AG20443 (cell line): ENCODE measurements at regions not wholly inside any gene's neighbourhood (a gene's known extent, or its start where the extent isn't known, plus 50 kb on each side); places are given as distances from the start of the nearest gene placed in this dataset.
"Not testable (repeated sequence)": the region's sequence is repeated elsewhere in the genome, so short reads cannot be mapped to it uniquely, and the experiment has no call there.

Source experiments
- DNase-seq: peaks from one replicate; pipeline ENCODE4 v3.0.0; 2012; ENCODE audit warnings: low spot score, mixed read lengths

DNA sequence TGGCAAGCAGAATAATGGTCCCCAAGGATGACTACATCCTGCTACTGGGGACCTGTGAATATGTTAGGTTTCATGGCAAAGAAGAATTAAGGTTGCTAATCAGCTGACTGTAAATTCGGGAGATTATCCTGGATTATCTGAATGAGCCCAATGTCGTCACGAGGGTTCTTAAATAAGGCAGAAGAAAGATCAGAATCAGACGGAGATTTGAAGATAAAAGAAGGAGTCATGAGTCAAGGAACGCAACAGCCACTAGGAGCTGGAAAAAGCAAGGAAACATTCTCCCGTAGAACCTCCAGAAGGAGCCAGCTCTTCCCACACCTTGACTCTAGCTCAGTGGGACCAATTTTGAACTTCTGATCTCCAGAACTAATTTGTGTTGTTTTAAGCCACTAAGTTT is 82.9 kb upstream of the APBB1IP start:
- no peak for DNase-seq

DNA sequence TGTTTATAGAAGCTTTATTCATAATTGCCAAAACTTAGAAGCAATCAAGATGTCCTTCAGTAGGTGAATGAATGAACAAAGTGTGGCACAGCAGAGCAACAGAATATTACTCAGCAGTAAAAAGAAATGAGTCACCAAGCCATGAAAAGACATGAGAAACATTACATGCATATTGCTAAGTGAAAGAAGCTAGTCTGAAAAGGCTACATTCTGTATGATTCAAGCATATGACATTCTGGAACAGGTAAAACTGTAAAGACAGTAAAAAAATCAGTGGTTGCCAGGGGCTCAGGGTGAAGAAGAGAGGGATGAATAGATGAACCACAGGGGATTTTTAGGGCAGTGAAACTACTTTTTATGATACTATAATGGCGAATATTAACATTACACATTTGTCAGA is 80.9 kb upstream of the APBB1IP start:
- no peak for DNase-seq

DNA sequence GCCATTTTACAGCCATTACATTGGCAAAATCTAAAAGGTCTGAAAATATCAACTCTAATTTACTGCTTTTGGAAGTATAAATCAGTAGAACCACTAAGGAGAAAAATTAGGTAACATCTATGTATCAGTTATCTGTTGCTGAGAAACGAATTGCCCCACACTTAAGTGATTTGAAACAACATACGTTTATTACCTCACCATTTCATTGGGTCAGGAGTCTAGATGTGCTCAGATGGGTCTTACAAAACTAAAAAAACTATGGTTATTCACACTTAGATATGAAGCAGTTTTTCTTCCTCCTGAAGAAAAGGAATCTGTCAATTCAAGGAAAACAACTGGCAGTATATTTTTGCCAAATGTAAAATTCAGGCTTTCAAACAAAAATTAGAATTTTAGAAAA is 80.1 kb upstream of the APBB1IP start:
- DNase-seq, result no peak

DNA sequence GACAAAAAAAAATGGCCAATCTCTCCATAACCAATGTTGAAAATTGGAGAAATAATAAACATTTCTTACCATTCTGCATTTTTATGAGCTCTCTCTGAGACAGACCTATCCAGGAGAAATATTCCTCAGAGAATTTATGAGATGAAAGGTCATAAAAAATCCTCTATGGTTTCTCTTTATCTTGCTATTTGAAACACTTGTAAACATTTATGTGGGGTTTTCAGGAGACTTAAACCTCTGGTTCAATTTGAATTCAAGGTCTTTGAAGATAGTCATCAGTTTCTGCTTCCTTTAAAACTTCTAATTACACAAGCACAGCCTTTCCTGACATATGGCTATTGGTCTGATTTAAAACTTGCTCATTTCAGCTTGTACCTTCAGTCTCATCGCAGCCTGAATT is 78.5 kb upstream of the APBB1IP start:
- DNase-seq, result no peak

DNA sequence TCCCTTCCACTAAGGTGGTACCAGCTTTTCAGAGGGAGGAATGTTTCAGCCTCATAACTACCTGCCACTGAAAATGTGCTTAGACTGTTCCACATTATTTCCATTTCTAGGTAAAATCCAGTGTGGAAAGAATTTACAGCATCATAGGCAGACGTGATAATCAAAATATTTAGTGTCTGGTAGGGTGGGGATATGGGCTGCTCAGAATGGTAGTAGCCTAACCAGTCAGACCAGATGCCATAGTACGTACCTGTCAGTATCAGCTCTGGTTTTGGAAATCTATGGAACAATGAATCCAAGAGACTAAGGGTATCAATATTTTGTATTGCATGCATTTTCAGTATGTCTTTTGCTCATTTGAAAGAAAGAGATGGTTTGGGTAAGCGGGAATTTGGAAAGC is 76.8 kb upstream of the APBB1IP start:
- no peak for DNase-seq

DNA sequence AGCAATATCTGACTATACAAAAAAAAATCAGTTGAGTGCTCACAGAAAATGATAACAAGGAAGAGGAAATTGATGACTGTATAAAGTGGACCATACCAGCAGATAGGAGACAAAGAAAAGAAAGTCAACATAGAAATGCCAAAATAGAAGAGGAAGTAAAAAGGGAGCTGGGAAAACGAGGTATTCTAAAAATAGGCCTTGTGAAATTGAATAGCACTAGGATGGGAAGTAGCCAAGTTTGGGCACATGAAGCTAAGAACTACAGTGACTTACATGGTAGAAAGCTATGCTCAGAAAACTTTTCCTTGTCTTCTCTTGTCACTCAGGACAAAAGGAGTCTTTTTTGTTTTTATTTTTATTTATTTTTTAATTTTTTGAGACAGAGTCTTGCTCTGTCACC is 76.2 kb upstream of the APBB1IP start:
- DNase-seq, result no peak

DNA sequence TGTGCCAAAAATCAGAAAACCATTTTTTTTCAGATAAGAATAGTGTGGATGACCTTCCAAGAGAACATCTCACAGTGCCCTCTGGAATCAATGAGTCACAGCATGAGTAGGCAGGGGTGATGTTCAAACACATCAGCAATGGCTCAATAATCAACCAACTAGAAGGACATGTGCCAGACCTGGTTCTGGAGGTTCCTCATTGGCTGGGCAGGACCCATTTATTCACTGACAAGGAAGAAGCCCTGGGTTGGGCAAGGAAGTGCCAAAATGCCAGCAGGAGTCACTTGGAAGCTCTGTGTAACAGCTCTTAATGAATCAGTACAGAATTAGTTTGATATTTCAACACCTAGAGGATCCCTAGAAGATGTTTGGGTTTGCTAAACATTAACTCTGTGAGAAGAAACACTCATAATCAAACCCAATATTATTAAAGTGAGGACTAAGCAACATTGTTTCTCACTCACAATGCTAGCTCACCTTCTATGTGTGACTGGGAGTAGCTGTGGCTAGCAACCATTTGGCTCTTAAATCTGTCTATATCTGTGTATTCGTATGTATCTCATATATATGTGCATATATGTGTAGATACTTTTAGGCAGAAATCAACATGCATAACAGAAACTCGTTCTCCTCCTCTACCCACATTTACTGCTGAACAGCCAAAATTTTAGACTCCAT is 72.3 kb upstream of the APBB1IP start:
- DNase-seq, result no peak

DNA sequence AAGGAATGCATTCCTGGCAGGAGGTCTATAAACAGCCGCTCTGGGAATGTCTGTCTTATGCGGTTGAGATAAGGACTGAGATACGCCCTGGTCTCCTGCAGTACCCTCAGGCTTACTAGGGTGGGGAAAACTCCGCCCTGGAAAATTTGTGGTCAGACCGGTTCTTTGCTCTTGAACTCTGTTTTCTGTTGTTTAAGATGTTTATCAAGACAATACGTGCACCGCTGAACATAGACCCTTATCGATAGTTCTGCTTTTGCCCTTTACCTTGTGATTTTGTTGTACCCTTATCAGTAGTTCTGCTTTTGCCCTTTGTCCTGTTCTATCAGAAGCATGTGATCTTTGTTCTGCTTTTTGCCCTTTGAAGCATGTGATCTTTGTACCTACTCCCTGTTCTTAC is 71.1 kb upstream of the APBB1IP start:
- not testable (repeated sequence) for DNase-seq

DNA sequence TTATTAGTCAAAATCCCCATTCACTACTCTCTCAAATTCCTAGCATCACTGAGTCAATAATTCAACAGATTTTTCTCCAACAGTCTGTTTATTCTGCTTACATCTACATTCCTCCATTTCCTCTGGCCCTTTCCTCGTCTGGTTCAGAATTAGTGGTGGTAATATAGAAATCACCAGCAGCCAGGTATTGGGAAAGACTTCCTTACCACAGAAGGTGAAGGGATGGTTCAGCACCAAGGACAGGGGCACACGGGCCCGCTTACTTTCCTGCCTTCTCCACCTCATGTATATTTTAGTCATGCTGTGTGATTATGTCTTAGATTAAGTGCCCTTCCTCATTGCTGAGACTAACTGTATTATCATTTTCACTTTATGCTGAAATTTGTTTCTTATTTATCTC is 70.4 kb upstream of the APBB1IP start:
- peak; percentile 41 for DNase-seq

DNA sequence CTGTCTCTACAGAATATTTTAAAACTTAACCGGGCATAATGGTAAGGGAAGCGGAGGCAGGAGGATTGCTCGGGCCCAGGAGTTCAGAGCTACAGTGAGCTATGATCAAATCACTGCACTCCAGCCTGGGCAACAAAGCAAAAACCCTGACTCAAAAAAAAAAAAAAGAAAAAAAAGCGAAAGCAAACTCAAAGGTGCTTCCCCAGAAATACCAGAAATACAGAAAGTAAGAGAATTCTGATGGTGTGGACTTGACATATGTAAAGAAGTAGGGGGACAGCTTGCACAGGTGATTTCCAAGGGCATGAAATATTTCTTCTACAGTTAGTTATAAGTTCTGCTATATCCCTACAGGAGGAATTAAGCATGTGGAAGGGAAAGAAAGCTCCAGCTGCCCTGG is 69.7 kb upstream of the APBB1IP start:
- no peak for DNase-seq

DNA sequence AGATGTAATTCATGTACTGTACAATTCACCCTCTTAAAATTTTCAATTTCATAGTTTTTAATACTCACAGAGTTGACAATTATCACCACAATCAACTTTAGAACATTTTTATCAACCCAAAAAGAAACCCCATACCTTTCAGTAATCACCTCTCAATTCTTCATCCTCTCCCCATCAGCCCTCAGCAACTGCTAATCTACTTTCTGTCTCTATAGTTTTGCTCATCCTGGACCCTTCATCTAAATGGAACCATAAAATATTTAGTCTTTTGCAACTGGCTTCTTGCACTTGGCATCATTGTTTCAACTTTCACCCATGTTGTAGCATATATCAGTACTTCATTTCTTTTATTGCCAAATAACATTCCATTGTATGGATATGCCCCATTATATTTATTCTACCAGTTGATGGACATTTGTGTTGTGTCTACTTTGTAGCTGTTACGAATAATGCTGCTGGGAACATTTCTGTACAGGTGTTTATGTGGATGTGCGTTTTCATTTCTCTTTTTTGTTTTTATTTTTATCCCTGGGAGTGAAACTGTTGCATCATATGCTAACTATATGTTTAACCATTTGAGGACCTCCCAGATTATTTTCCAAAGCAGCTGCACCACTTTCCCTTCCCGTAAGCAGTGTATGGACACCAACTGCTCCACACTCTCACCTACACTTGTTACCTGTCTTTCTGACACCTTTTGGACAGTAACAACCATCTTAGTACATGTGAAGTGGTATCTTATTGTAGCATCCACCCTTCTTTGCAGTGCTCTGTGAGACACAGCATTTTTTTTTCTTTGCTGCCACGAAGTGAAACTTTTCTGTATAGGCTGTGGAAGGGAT is 65.4 kb upstream of the APBB1IP start:
- no peak for DNase-seq

DNA sequence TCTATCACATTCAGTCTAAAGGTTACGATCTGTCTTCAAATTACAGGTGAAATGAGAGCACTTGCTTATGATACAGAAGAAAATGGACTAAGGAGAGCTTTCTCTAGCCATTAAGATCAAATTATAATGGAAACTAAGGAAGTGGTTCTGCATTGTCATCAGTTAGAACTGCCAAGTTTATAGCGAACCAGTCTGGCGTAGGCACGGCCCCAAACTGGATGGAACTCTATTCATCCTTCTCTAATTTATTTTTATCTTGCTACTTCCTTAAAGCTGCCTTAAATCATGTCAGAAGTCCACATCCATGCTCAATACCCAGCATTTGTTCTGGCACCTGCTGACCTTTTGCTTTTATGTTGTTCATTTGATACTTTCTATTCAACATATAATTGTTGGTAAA is 63.7 kb upstream of the APBB1IP start:
- no peak for DNase-seq

DNA sequence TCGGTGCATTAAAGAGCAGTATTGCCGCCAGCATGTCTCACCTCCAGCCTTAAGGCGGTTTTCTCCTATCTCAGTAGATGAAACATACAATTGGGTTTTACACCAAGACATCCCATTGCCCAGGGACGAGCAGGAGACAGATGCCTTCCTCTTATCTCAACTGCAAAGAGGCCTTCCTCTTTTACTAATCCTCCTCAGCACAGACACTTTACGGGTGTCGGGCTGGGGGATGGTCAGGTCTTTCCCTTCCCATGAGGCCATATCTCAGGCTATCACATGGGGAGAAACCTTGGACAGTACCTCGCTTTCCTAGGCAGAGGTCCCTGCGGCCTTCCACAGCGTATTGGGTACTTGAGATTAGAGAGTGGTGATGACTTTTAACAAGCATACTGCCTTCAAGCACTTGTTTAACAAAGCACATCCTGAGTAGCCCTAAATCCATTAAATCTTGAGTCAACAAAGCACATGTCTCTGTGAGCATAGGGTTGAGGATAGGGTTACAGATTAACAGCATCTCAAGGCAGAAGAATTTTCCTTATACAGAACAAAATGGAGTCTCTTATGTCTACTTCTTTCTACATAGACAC is 60.8 kb upstream of the APBB1IP start:
- not testable (repeated sequence) for DNase-seq

DNA sequence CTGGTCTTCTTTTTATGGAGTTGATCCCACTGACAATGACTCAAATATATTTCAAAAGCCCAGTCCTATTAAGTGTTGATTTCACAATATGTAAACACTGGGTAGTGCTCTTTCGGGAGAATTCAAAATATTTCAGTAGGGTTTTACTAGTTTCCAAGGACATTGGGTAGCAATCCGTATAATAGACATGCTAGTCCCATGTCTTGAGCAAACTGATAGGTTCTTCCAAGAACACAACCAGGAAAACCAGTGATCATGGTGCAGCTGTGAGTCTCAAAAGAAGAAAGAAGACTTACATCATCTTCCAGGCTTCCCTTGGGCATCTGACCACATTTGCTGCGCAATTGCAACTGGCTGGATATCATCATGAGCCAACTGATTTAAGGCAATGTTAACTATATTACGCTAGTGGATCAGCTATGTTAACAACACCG is 59.3 kb upstream of the APBB1IP start:
- no peak for DNase-seq

DNA sequence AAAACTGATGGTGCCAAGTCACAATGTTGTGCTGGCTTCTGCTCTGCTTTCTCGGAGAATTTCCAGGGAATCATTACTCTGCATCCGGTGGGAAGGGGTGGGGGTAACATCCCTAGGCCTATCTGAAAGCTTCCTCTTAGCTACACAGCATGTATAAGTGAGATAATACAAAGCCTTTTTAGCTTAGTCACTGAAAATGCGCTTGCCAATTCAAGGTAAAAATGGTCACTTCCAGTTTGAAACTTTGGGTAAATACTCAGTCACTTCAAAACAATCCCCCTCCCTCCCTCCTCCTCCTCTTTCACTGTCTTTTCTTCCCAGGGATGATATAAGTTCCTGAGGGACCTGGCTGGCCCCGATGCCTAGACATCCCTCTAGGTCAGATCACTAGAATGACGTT is 57.3 kb upstream of the APBB1IP start:
- no peak for DNase-seq

DNA sequence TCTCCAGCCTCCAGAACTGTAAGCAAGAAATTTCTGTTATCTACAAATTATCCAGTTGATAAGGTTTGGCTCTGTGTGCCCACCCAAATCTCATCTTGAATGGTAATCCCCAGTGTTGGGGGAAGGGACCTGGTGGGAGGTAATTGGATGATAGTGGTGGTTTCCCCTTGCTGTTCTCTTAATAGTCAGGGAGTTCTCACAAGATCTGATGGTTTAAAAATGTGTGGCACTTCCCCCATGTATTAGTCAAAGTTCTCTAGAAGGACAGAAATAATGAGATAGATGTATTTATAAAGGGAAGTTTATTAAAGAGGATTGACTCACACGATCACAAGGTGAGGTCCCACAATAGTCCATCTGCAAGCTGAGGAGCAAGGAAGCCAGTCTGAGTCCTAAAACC is 56.2 kb upstream of the APBB1IP start:
- DNase-seq, result no peak

DNA sequence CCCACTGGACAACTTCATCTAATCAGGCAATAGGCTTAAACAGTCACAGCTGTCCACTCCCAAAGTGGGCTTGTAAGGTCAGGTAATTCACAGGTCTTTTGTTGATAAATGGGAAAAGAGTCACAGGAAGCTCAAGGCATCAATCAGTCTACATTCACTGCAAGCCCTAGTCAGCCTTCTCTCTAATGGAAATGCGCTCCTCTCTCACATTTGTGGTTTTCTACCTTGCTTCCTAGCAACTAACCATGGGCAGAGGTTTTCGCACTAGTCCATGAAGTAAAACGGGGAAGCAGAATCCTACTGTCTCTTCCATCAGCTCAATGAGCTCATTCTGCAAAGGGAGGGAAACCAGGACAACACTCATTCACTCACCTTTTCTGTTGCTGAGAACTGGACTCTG is 53.5 kb upstream of the APBB1IP start:
- no peak for DNase-seq

DNA sequence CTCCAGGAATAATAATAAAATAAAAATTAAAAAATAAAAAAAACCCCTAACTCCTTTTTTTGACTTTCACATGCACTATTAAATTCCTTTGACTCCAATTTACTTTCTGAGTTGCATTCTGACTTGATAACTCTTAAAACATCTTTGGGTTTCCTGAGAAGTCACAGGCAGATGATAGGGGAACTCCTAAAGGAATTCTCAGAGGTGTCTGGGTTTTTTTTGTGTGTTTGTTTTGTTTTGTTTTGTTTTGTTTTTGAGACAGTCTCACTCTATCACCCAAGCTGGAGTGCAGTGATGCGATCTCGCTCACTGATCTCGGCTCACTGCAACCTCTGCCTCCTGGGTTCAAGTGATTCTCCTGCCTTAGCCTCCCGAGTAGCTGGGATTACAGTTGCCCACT is 52.7 kb upstream of the APBB1IP start:
- DNase-seq, result no peak

DNA sequence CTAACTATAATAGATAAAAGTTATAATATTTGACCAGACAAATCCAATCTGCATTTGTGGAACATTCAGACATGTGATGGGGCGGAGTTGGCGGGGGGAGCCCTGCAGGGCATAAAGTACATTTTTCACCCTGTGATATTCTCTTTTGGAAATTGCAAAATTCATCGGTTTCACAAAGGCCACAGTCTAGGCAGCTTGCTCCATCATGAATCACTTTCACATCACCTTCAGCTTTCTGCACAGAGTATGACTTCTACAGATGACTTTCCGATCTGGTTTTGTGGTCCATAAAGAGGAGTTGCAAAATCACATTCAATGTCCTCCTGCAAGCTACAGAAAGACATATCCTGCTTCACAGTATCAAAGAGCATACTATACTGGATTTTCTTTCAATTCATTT is 51.4 kb upstream of the APBB1IP start:
- DNase-seq, result no peak
